ENCODE measurements at regions not wholly inside any gene's neighbourhood (a gene's known extent, or its start where the extent isn't known, plus 50 kb on each side); places are given as distances from the start of the nearest gene placed in this dataset.

DNA sequence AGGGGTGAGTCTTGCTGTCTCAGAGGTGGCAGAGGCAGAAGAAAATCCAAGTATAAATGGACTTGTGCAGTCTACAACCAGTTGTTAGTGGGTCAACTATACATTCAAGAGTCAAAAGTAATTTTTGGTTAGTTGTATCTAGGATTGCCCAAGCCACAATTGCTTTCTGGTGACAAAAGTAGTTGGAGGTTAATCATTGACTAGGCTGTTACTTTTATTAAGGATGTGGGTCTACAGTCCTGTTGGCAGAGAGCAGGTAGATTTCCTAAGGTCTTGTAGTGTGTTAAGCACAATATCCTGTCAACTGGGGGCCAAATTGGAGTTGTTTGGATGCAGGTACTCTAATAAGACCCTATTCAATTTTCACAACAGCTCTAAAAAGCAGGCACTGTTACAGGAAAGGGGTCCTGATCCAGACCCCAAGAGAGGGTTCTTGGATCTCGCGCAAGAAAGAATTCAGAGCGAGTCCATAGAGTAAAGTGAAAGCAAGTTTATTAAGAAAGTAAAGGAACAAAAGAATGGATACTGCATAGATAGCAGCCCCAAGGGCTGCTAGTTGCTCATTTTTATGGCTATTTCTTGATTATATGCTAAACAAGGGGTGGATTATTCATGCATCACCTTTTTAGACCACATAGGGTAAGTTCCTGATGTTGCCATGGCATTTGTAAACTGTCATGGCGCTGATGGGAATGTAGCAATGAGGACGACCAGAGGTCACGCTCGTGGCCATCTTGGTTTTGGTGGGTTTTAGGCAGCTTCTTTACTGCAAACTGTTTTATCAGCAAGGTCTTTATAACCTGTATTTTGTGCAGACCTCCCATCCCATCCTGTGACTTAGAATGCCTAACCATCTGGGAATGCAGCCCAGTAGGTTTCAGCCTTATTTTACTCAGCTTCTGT, 232.6 kb upstream of the SRRM4 start:
- TF ChIP-seq, protein P1, sequence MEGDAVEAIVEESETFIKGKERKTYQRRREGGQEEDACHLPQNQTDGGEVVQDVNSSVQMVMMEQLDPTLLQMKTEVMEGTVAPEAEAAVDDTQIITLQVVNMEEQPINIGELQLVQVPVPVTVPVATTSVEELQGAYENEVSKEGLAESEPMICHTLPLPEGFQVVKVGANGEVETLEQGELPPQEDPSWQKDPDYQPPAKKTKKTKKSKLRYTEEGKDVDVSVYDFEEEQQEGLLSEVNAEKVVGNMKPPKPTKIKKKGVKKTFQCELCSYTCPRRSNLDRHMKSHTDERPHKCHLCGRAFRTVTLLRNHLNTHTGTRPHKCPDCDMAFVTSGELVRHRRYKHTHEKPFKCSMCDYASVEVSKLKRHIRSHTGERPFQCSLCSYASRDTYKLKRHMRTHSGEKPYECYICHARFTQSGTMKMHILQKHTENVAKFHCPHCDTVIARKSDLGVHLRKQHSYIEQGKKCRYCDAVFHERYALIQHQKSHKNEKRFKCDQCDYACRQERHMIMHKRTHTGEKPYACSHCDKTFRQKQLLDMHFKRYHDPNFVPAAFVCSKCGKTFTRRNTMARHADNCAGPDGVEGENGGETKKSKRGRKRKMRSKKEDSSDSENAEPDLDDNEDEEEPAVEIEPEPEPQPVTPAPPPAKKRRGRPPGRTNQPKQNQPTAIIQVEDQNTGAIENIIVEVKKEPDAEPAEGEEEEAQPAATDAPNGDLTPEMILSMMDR (IDR thresholded peaks at IDR 0.05; ENCODE audit: insufficient read depth, low read length, poor library complexity, severe bottlenecking): no peak

DNA sequence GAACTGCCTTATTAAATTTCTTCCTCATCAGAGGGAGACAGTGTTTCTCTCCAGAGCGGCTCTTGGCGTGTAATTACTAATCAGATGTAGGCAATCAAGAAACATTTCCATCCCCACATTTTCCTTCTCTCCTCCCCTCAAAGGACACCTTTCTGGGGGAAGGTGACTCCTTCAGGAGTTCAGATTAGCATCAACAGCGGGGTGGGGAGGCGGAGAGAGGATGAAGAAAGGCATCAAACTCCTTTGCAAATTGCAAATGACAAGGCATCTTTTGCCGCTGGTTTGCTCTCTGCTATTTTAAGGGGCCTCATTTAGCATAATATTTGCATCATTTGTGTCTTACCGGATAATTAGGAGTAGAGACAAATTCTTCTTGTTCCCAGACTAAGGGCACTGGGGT, 231.7 kb upstream of the SRRM4 start:
- H3K36me3 ChIP-seq (ENCODE audit: control insufficient read depth, insufficient read depth, low read length): no peaks in the 10 kb centered on the region
- TF ChIP-seq, protein P1 (IDR thresholded peaks at IDR 0.05; ENCODE audit: insufficient read depth, low read length, poor library complexity, severe bottlenecking): no peak
- H3K4me3 ChIP-seq (ENCODE audit: low read depth, low read length): no peak overlapping the region
- H3K27me3 ChIP-seq (ENCODE audit: control insufficient read depth, insufficient read depth, low read length): no peaks in the 10 kb centered on the region
- DNase-seq (ENCODE audit: low read depth): no peak

More for the DNA sequence above, 232.6 kb upstream of the SRRM4 start:
- H3K27me3 ChIP-seq (ENCODE audit: control insufficient read depth, insufficient read depth, low read length): no peaks in the 10 kb centered on the region
- no peaks in the 10 kb centered on the region for H3K36me3 ChIP-seq (ENCODE audit: control insufficient read depth, insufficient read depth, low read length)
- DNase-seq (ENCODE audit: low read depth): no peak
- no peak overlapping the region for H3K4me3 ChIP-seq (ENCODE audit: low read depth, low read length)

DNA sequence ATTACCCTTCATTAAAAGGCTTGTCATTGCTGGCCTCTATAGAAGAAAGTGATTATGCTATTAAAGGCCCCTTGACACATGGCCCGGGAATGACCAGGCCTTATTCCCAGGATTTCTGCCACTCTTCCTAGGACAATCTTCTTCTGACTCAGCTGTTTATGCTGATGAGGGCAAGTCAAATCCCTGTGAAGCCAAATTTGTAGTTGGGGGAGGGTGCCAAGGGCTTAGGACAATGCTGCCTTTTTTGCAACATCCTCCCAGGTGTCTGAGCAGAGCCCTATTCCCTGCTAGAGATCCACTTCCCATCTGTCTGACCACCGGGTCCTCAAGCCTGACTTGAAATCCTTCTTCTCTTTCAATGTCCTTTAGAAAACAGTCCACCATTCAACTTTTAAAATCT, 230.7 kb upstream of the SRRM4 start:
- TF ChIP-seq, protein P1 (IDR thresholded peaks at IDR 0.05; ENCODE audit: insufficient read depth, low read length, poor library complexity, severe bottlenecking): no peak
- DNase-seq (ENCODE audit: low read depth): no peak
- no peak overlapping the region for H3K4me3 ChIP-seq (ENCODE audit: low read depth, low read length)

DNA sequence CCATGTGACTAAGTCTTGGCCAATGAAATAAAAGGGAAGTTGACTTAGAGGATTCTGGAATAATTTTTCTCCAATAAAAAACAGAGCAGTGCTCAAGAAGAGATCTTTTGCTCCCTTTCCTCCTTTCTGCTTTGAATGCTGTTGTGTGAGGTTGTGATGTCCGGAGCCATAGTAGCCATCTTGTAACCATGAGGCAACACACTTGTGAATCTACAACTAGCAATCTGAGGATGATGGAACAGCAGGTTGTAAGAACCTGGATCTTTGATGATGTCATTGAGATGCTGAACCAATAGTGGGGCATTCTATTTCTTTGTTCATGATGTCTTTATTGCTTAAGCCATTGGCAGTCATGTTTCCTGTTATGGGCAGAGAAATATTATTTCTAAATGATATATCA, 230.0 kb upstream of the SRRM4 start:
- no peak for DNase-seq (ENCODE audit: low read depth)
- TF ChIP-seq, protein P1 (IDR thresholded peaks at IDR 0.05; ENCODE audit: insufficient read depth, low read length, poor library complexity, severe bottlenecking): no peak
- no peaks in the 10 kb centered on the region for H3K36me3 ChIP-seq (ENCODE audit: control insufficient read depth, insufficient read depth, low read length)

More for the DNA sequence above, 230.7 kb upstream of the SRRM4 start:
- Histone ChIP-seq H3K27me3 (ENCODE audit: control insufficient read depth, insufficient read depth, low read length) (no peaks in the 10 kb centered on the region), H3K36me3 (ENCODE audit: control insufficient read depth, insufficient read depth, low read length) (no peaks in the 10 kb centered on the region)

DNA sequence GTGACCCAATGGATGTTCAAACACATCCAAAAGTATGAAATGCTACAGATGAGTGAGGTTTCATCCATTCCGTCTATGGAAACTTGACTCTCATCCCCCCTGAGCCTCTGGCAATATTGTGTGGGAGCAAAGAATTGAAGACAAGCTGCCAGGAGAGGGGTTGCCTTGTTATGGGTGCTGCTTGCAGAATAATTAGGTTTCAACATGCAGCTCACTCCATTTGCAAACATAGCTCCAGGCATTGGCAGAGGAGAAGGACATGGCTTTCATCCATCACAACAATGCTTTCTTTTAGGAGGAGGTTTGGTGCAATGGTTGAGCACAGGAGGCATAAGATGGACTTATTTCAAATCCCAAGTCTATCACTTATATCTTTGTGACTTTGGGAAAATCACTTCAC, 220.7 kb upstream of the SRRM4 start:
- Histone ChIP-seq H3K27me3 (ENCODE audit: control insufficient read depth, insufficient read depth, low read length) (no peaks in the 10 kb centered on the region), H3K36me3 (ENCODE audit: control insufficient read depth, insufficient read depth, low read length) (no peaks in the 10 kb centered on the region), H3K4me3 (ENCODE audit: low read depth, low read length) (no peak overlapping the region)
- DNase-seq (ENCODE audit: low read depth): no peak
- TF ChIP-seq, protein P1 (IDR thresholded peaks at IDR 0.05; ENCODE audit: insufficient read depth, low read length, poor library complexity, severe bottlenecking): no peak

More for the DNA sequence above, 230.0 kb upstream of the SRRM4 start:
- no peaks in the 10 kb centered on the region for H3K27me3 ChIP-seq (ENCODE audit: control insufficient read depth, insufficient read depth, low read length)
- H3K4me3 ChIP-seq (ENCODE audit: low read depth, low read length): no peak overlapping the region

Data from kidney epithelial cell (primary cell).